Erythroblast (primary cell): ENCODE measurements at regions not wholly inside any gene's neighbourhood (a gene's known extent, or its start where the extent isn't known, plus 50 kb on each side); places are given as distances from the start of the nearest gene placed in this dataset.

Experiments
- GATA1 ChIP-seq: IDR thresholded peaks from 2 replicates; pipeline ENCODE4 v1.6.1; 2011; ENCODE audit warnings: low read depth, mild to moderate bottlenecking, control low read depth, low read length, moderate library complexity
- POLR2A ChIP-seq: IDR thresholded peaks from 2 replicates; pipeline ENCODE4 v1.6.1; 2011; ENCODE audit warnings: mild to moderate bottlenecking, low read length

DNA sequence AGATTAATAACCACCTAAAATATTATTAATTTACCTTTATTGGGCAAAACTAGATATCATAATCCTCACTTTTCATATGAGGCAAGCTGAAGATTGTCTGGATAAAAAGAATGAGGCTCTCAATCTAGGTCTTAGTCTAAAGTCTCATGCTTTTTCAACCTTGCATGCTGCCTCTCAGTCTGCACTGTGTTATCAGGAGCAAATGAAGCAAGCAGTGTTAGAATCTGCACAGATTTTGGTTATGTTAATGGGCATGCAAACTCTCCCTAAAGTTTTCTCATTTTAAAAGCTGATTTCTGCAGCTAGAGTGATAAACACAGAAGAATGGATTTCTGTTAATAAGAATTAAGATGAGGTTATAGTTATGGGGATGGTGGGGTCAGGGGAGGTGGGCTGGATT is 350.7 kb upstream of the C11orf87 start:
- TF ChIP-seq POLR2A: no peak
- TF ChIP-seq GATA1: no peak
